Activated naive CD8-positive, alpha-beta T cell treated with anti-CD3 and anti-CD28 coated beads, Interleukin-2, amount 10 ng/mL, durations not matched to agents 7 days and 5 days (primary cell): ENCODE measurements at regions not wholly inside any gene's neighbourhood (a gene's known extent, or its start where the extent isn't known, plus 50 kb on each side); places are given as distances from the start of the nearest gene placed in this dataset.
"Not testable (repeated sequence)": the region's sequence is repeated elsewhere in the genome, so short reads cannot be mapped to it uniquely, and the experiment has no call there.

Experiments used
- ATAC-seq: fragments of 150-1000 bp; cut with Tn5 transposase; one replicate; pipeline ENCODE4 v1.10.0; 2021; ENCODE audit warnings: low read depth, moderate library complexity
- POLR2A ChIA-PET: fragments of 350-600 bp; sonication (Branson Sonifier 250); formaldehyde crosslinking; loops from one replicate; lab custom pipeline; 2021; ENCODE audit warnings: antibody characterized with exemption; lab: Charles Lee
- DNase-seq: peaks from one replicate; pipeline ENCODE4 v3.0.0; 2021
- H3K27ac Mint-ChIP-seq: one replicate; pipeline ENCODE4 v1.8.0; 2022; ENCODE audit warnings: mild to moderate bottlenecking, mixed read lengths
- H3K27me3 Mint-ChIP-seq: one replicate; pipeline ENCODE4 v1.8.0; 2022; ENCODE audit warnings: mild to moderate bottlenecking, moderate library complexity, mixed read lengths
- H3K36me3 Mint-ChIP-seq: one replicate; pipeline ENCODE4 v1.8.0; 2021; ENCODE audit warnings: mild to moderate bottlenecking, mixed read lengths
- H3K4me1 Mint-ChIP-seq: one replicate; pipeline ENCODE4 v1.8.0; 2021; ENCODE audit warnings: mixed read lengths
- H3K4me3 Mint-ChIP-seq: one replicate; pipeline ENCODE4 v1.8.0; 2022; ENCODE audit warnings: mild to moderate bottlenecking, moderate library complexity, mixed read lengths
- H3K9me3 Mint-ChIP-seq: one replicate; pipeline ENCODE4 v1.8.0; 2021; ENCODE audit warnings: mixed read lengths

- no peak for ATAC-seq
- H3K9me3 Mint-ChIP-seq = no peaks in the 10 kb centered on the region
- H3K27me3 Mint-ChIP-seq = peaks cover 2% of the 10 kb centered on the region
- peak overlapping the region; percentile 53 for H3K4me3 Mint-ChIP-seq
- peaks cover 34% of the 10 kb centered on the region for H3K4me1 Mint-ChIP-seq
- H3K27ac Mint-ChIP-seq = peak overlapping the region; percentile 42
- POLR2A ChIA-PET = no interaction called here
- H3K36me3 Mint-ChIP-seq = peaks cover 2% of the 10 kb centered on the region
- no peak for DNase-seq
Measured at GRCh38 chr12:9365296-9365695, 157.1 kb upstream of the PZP start.

GRCh38 chr12:9364224-9365176 is 156.3 kb upstream of the PZP start:
- peaks cover 34% of the 10 kb centered on the region for H3K4me1 Mint-ChIP-seq
- ATAC-seq = peak; percentile 75
- H3K27ac Mint-ChIP-seq = peak overlapping the region; percentile 61
- POLR2A ChIA-PET = interaction anchor here (0.8 to 2.2 kb wide), 3 partner anchors 22 to 31 kb away, joined by 3 to 5 read pairs (median 3); no protein-coding TSS in a partner anchor
- H3K27me3 Mint-ChIP-seq = peaks cover 2% of the 10 kb centered on the region
- DNase-seq = no peak
- peaks cover 2% of the 10 kb centered on the region for H3K36me3 Mint-ChIP-seq
- H3K4me3 Mint-ChIP-seq = peak overlapping the region; percentile 53
- no peaks in the 10 kb centered on the region for H3K9me3 Mint-ChIP-seq

GRCh38 chr12:9363145-9363544 is 154.9 kb upstream of the PZP start:
- DNase-seq = no peak

GRCh38 chr12:9361879-9362326 is 153.7 kb upstream of the PZP start:
- ATAC-seq (no peak), DNase-seq (no peak)
- peaks cover 11% of the 10 kb centered on the region for H3K36me3 Mint-ChIP-seq
- POLR2A ChIA-PET = no interaction called here
- peaks cover 34% of the 10 kb centered on the region for H3K4me1 Mint-ChIP-seq
- no peak overlapping the region for H3K27ac Mint-ChIP-seq
- peaks cover 2% of the 10 kb centered on the region for H3K9me3 Mint-ChIP-seq
- H3K27me3 Mint-ChIP-seq = peaks cover 5% of the 10 kb centered on the region
- H3K4me3 Mint-ChIP-seq = no peak overlapping the region

More at GRCh38 chr12:9363145-9363544, 154.9 kb upstream of the PZP start:
- peaks cover 8% of the 10 kb centered on the region for H3K36me3 Mint-ChIP-seq
- H3K4me3 Mint-ChIP-seq = no peak overlapping the region
- POLR2A ChIA-PET = interaction anchor here (2.2 kb wide), 1 partner anchor 22 kb away, joined by 5 read pairs; no protein-coding TSS in a partner anchor
- peaks cover 2% of the 10 kb centered on the region for H3K27me3 Mint-ChIP-seq
- peaks cover 34% of the 10 kb centered on the region for H3K4me1 Mint-ChIP-seq
- H3K9me3 Mint-ChIP-seq = peaks cover 2% of the 10 kb centered on the region
- ATAC-seq = peak; percentile 48
- no peak overlapping the region for H3K27ac Mint-ChIP-seq

DNA sequence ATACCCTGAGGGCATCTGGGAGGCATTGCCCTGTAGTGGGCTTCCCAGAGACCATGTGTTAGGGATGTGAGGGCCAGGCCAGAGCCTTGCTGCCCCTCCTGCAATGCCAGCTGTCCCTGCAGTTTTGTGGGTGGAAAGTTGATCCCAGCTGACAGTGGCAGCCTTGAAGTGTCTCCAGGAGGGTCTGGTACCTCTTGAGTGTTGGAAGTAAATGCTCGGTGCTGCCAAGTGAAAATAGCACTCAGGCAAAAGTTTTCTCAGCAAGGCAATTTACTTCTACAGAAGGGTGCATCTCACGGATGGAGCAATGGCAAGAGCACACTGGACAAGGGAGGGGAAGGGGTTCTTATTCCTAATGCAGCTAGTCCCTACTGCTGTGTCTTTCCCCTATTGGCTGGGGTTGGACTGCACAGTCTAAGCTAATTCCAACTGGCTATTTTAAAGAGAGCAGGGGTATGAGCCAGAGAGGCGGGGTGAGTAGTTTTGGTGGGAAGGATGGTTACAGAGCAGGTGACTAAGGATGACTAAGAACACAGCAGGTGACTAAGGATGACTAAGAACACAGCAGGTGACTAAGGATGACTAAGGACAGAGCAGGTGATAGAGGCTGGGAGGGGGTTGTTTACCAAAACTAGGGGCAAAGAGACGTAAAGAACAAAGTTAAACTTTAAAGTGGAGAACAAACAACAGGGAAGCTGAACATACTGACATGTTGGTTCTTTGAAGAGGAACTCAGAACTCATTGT is 146.0 kb upstream of the PZP start:
- H3K36me3 Mint-ChIP-seq = peaks cover 39% of the 10 kb centered on the region
- H3K4me3 Mint-ChIP-seq, H3K4me1 Mint-ChIP-seq, H3K27ac Mint-ChIP-seq, H3K27me3 Mint-ChIP-seq, DNase-seq, ATAC-seq, POLR2A ChIA-PET: not testable (repeated sequence)
- H3K9me3 Mint-ChIP-seq = peaks cover 18% of the 10 kb centered on the region

- Mint-ChIP-seq H3K4me3 (no peak overlapping the region), H3K27ac (no peak overlapping the region), H3K4me1 (peaks cover 15% of the 10 kb centered on the region), H3K9me3 (peaks cover 15% of the 10 kb centered on the region), H3K27me3 (no peaks in the 10 kb centered on the region), H3K36me3 (peaks cover 31% of the 10 kb centered on the region)
- POLR2A ChIA-PET = interaction anchor here (0.6 kb wide), 1 partner anchor 629 kb away, joined by 3 read pairs; no protein-coding TSS in a partner anchor
- DNase-seq = no peak
- no peak for ATAC-seq
Measured at GRCh38 chr12:9351136-9351535, 142.9 kb upstream of the PZP start.

- ATAC-seq (no peak), DNase-seq (no peak)
- no peaks in the 10 kb centered on the region for H3K27me3 Mint-ChIP-seq
- H3K36me3 Mint-ChIP-seq = peaks cover 31% of the 10 kb centered on the region
- peaks cover 20% of the 10 kb centered on the region for H3K4me1 Mint-ChIP-seq
- no peak overlapping the region for H3K27ac Mint-ChIP-seq
- no peak overlapping the region for H3K4me3 Mint-ChIP-seq
- POLR2A ChIA-PET = no interaction called here
- peaks cover 15% of the 10 kb centered on the region for H3K9me3 Mint-ChIP-seq
Measured at GRCh38 chr12:9349888-9350885, 142.0 kb upstream of the PZP start.

- peaks cover 26% of the 10 kb centered on the region for H3K4me1 Mint-ChIP-seq
- H3K9me3 Mint-ChIP-seq = peaks cover 11% of the 10 kb centered on the region
- no peak for ATAC-seq
- H3K36me3 Mint-ChIP-seq = peaks cover 25% of the 10 kb centered on the region
- no peak overlapping the region for H3K4me3 Mint-ChIP-seq
- H3K27ac Mint-ChIP-seq = no peak overlapping the region
- no peaks in the 10 kb centered on the region for H3K27me3 Mint-ChIP-seq
- POLR2A ChIA-PET = no interaction called here
- DNase-seq = no peak
Measured at GRCh38 chr12:9348906-9349518, 140.8 kb upstream of the PZP start.

GRCh38 chr12:9347328-9348127 is 139.3 kb upstream of the PZP start:
- H3K4me3 Mint-ChIP-seq = no peak overlapping the region
- no peak for DNase-seq
- peaks cover 20% of the 10 kb centered on the region for H3K36me3 Mint-ChIP-seq
- H3K4me1 Mint-ChIP-seq = peaks cover 30% of the 10 kb centered on the region
- ATAC-seq = no peak
- peaks cover 8% of the 10 kb centered on the region for H3K9me3 Mint-ChIP-seq
- no peaks in the 10 kb centered on the region for H3K27me3 Mint-ChIP-seq
- POLR2A ChIA-PET = no interaction called here
- H3K27ac Mint-ChIP-seq = no peak overlapping the region

GRCh38 chr12:9346866-9347327 is 138.7 kb upstream of the PZP start:
- Mint-ChIP-seq H3K4me3 (no peak overlapping the region), H3K9me3 (peaks cover 2% of the 10 kb centered on the region), H3K27ac (peak overlapping the region; percentile 21), H3K4me1 (peaks cover 37% of the 10 kb centered on the region), H3K27me3 (no peaks in the 10 kb centered on the region), H3K36me3 (peaks cover 21% of the 10 kb centered on the region)
- DNase-seq = no peak
- POLR2A ChIA-PET = no interaction called here
- no peak for ATAC-seq

DNA sequence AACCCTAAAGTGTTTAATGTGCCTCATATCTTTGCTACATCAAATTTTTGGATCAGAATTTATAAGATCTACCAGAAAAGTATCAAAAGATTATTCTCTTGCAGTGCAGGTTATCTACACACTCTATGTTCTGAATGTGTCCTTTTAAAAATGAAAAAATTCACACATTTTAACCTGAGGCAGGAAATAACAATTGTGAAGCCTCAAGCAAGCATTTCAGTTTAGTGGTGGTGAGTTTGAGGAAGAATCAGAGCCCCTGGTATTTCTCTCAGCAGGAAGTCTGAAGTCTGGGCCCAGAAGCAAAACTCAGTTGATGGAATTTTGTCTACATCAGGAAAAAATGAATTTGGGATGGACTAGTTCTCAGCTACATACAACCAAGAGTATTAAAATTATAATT is 137.0 kb upstream of the PZP start:
- peak overlapping the region; percentile 57 for H3K27ac Mint-ChIP-seq
- H3K4me3 Mint-ChIP-seq = peak overlapping the region; percentile 10

More for the DNA sequence above, 137.0 kb upstream of the PZP start:
- POLR2A ChIA-PET = no interaction called here
- H3K9me3 Mint-ChIP-seq = no peaks in the 10 kb centered on the region
- ATAC-seq = peak; percentile 29
- peaks cover 18% of the 10 kb centered on the region for H3K36me3 Mint-ChIP-seq
- no peaks in the 10 kb centered on the region for H3K27me3 Mint-ChIP-seq
- no peak for DNase-seq
- peaks cover 41% of the 10 kb centered on the region for H3K4me1 Mint-ChIP-seq
